ENCODE measurements at regions not wholly inside any gene's neighbourhood (a gene's known extent, or its start where the extent isn't known, plus 50 kb on each side); places are given as distances from the start of the nearest gene placed in this dataset.

GRCh38 chr3:99175276-99175812 is 273.8 kb upstream of the DCBLD2 start:
- no peak for DNase-seq

GRCh38 chr3:99172736-99173657 is 271.5 kb upstream of the DCBLD2 start:
- DNase-seq, result peak; percentile 18

- no peak for DNase-seq
Measured at GRCh38 chr3:99171800-99172199, 270.3 kb upstream of the DCBLD2 start.

GRCh38 chr3:99170867-99171517 is 269.5 kb upstream of the DCBLD2 start:
- no peak for DNase-seq

GRCh38 chr3:99167071-99167470 is 265.6 kb upstream of the DCBLD2 start:
- DNase-seq, result no peak

- DNase-seq, result no peak
Measured at GRCh38 chr3:99163314-99163713, 261.8 kb upstream of the DCBLD2 start.

- no peak for DNase-seq
Measured at GRCh38 chr3:99159220-99159762, 257.8 kb upstream of the DCBLD2 start.

- no peak for DNase-seq
Measured at GRCh38 chr3:99145031-99145430, 243.5 kb upstream of the DCBLD2 start.

GRCh38 chr3:99143493-99143892 is 242.0 kb upstream of the DCBLD2 start:
- no peak for DNase-seq

- no peak for DNase-seq
Measured at GRCh38 chr3:99134986-99135385, 233.5 kb upstream of the DCBLD2 start.

- no peak for DNase-seq
Measured at GRCh38 chr3:99131876-99132275, 230.4 kb upstream of the DCBLD2 start.

- no peak for DNase-seq
Measured at GRCh38 chr3:99128725-99129505, 227.4 kb upstream of the DCBLD2 start.

GRCh38 chr3:99128235-99128634 is 226.7 kb upstream of the DCBLD2 start:
- no peak for DNase-seq

- DNase-seq, result no peak
Measured at GRCh38 chr3:99126316-99126715, 224.8 kb upstream of the DCBLD2 start.

- no peak for DNase-seq
Measured at GRCh38 chr3:99119385-99119784, 217.9 kb upstream of the DCBLD2 start.

- DNase-seq, result no peak
Measured at GRCh38 chr3:99118381-99118780, 216.9 kb upstream of the DCBLD2 start.

GRCh38 chr3:99114565-99115291 is 213.2 kb upstream of the DCBLD2 start:
- no peak for DNase-seq

- no peak for DNase-seq
Measured at GRCh38 chr3:99111235-99111634, 209.7 kb upstream of the DCBLD2 start.

GRCh38 chr3:99110401-99110800 is 208.9 kb upstream of the DCBLD2 start:
- no peak for DNase-seq

- no peak for DNase-seq
Measured at GRCh38 chr3:99108508-99108907, 207.0 kb upstream of the DCBLD2 start.

GRCh38 chr3:99094606-99095005 is 193.1 kb upstream of the DCBLD2 start:
- DNase-seq, result no peak

GRCh38 chr3:99087277-99087676 is 185.8 kb upstream of the DCBLD2 start:
- DNase-seq, result no peak

Data from DMS79 treated with DMSO at 0.1 percent for 48 hours (cell line).